MM.1S (cell line): ENCODE measurements at regions not wholly inside any gene's neighbourhood (a gene's known extent, or its start where the extent isn't known, plus 50 kb on each side); places are given as distances from the start of the nearest gene placed in this dataset.

Source experiments
- CTCF ChIP-seq: fragments of 300-600 bp; sonication (generic); IDR thresholded peaks from 2 replicates; pipeline ENCODE4 v1.5.1; 2016; ENCODE audit warnings: antibody characterized with exemption, low read length, mixed read lengths
- EZH2 ChIP-seq: fragments of 300-600 bp; sonication (generic); optimal IDR thresholded peaks from 2 replicates; pipeline ENCODE3; 2017; ENCODE audit warnings: low read depth, mild to moderate bottlenecking, antibody characterized with exemption, low read length, mixed read lengths
- EZH2phosphoT487 ChIP-seq: fragments of 300-600 bp; sonication (generic); IDR thresholded peaks from 2 replicates; pipeline ENCODE4 v1.6.1; 2018; ENCODE audit warnings: antibody characterized with exemption, low read length

GRCh38 chr9:73845539-73845938, 651.6 kb upstream of the RORB start:
- no peak for TF ChIP-seq CTCF
- no peak for TF ChIP-seq EZH2
- no peak for TF ChIP-seq EZH2phosphoT487
